Thyroid gland (tissue), 4 donors: ENCODE measurements at regions not wholly inside any gene's neighbourhood (a gene's known extent, or its start where the extent isn't known, plus 50 kb on each side); places are given as distances from the start of the nearest gene placed in this dataset.

Source experiments
- DNase-seq, 2 donors: peaks; one replicate each; pipeline ENCODE4 v3.0.0-alpha.2; 2019
- H3K27ac ChIP-seq, 3 donors: fragments of 200-600 bp; sonication (generic); 1 replicate in 2 of 3; 2 replicates in 1 of 3; pipeline ENCODE4 v1.5.1; 2016 to 2019; ENCODE audit warnings: mild to moderate bottlenecking in 1 of 3, moderate library complexity in 1 of 3
- H3K27me3 ChIP-seq: fragments of 200-600 bp; sonication (generic); one replicate; pipeline ENCODE4 v1.5.1; 2019
- H3K36me3 ChIP-seq, 2 donors: fragments of 200-600 bp; sonication (generic); one replicate each; pipeline ENCODE4 v1.5.1; 2016 to 2019
- H3K4me1 ChIP-seq, 2 donors: fragments of 200-600 bp; sonication (generic); one replicate each; pipeline ENCODE4 v1.5.1; 2017 to 2019
- H3K4me3 ChIP-seq, 3 donors: fragments of 200-600 bp; sonication (generic); replicated peaks in 1 of 3; 1 replicate in 2 of 3; 2 replicates in 1 of 3; pipeline ENCODE4 v1.5.1; 2016; ENCODE audit warnings: mild to moderate bottlenecking in 1 of 3
- H3K9me3 ChIP-seq: fragments of 200-600 bp; sonication (generic); one replicate; pipeline ENCODE4 v1.5.1; 2017
- POLR2A ChIP-seq, 2 donors: fragments of 450-650 bp; IDR thresholded peaks; one replicate each; pipeline ENCODE4 v1.6.1; 2017; ENCODE audit warnings: antibody characterized with exemption in 2 of 2, mild to moderate bottlenecking in 2 of 2, moderate library complexity in 1 of 2
- WGBS, 2 donors: methylation state at CpG; one replicate each; pipeline ENCODE4 v1.1.5; 2017; 5-methylcytosine and 5-hydroxymethylcytosine counted together
- intact Hi-C: fragments of 100-400 bp; cut with DNase I; formaldehyde crosslinking; loops from one replicate; pipeline ENCODE4 v1.15.1; 2023
- TF ChIP-seq, protein P1 (sequence below), 6 experiments: fragments of 200-600 bp in 3 of 6; fragments of 450-650 bp in 3 of 6; sonication (generic) in 3 of 6; IDR thresholded peaks; one replicate each; pipeline ENCODE4 v1.5.1; 2016 to 2019; ENCODE audit warnings: antibody characterized with exemption in 6 of 6, mild to moderate bottlenecking in 2 of 6, inconsistent platforms in 1 of 6, moderate library complexity in 1 of 6

DNA sequence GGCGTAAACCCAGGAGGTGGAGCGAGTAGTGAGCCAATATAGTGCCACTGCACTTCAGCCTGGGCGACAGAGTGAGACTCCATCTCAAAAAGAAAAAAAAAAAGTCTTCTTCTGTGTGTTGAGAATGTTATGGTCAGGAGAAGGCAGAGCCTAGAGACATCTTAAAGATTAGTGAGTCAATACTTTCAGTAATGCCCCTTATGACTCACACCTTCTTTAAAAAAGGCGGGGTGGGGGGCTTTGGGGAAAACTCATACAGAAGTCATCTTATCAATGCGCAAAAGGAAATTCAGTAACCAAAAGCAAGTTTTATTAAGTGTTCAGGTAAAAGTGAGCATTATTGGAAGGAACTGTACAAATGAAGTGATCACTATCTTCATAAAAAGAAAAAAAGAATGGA, 1369.8 kb upstream of the LRRTM3 start:
- H3K36me3 ChIP-seq: no peaks in the 10 kb centered on the region
- DNase-seq: no peak
- H3K27ac ChIP-seq: no peak overlapping the region
- H3K27me3 ChIP-seq: no peaks in the 10 kb centered on the region
- WGBS, 2 donors: 94% methylated on average over 5 of the region's 5 CpGs
- no peaks in the 10 kb centered on the region for H3K4me1 ChIP-seq
- no peaks in the 10 kb centered on the region for H3K9me3 ChIP-seq
- intact Hi-C loops: no loop called here
- TF ChIP-seq POLR2A (IDR thresholded peaks at IDR 0.05): no peak
- TF ChIP-seq, protein P1, sequence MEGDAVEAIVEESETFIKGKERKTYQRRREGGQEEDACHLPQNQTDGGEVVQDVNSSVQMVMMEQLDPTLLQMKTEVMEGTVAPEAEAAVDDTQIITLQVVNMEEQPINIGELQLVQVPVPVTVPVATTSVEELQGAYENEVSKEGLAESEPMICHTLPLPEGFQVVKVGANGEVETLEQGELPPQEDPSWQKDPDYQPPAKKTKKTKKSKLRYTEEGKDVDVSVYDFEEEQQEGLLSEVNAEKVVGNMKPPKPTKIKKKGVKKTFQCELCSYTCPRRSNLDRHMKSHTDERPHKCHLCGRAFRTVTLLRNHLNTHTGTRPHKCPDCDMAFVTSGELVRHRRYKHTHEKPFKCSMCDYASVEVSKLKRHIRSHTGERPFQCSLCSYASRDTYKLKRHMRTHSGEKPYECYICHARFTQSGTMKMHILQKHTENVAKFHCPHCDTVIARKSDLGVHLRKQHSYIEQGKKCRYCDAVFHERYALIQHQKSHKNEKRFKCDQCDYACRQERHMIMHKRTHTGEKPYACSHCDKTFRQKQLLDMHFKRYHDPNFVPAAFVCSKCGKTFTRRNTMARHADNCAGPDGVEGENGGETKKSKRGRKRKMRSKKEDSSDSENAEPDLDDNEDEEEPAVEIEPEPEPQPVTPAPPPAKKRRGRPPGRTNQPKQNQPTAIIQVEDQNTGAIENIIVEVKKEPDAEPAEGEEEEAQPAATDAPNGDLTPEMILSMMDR (IDR thresholded peaks at IDR 0.05): no peak
- H3K4me3 ChIP-seq: no peak overlapping the region

DNA sequence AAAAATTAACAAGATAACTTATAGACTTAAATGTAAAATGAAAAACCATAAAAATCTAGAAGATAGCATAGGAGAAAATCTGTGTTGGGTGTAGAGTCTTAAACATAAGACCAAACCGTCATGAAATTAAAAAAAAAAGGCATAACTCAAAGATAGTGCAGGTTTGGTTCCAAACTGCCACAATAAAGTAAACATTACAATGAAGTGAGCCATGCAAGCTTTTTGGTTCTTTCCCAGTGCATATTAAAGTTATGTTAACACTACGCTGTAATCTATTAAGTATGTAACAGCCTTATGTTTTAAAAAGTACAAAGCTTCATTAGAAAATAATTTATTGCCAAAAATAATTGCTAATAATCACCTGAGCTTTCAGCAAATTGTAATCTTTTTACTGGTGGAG, 1366.5 kb upstream of the LRRTM3 start:
- WGBS, 2 donors: 75 to 78% methylated on average over 2 of the region's 2 CpGs
- intact Hi-C loops: no loop called here
- DNase-seq: no peak
- H3K9me3 ChIP-seq: no peaks in the 10 kb centered on the region
- H3K27me3 ChIP-seq: no peaks in the 10 kb centered on the region
- H3K4me1 ChIP-seq: no peaks in the 10 kb centered on the region
- H3K27ac ChIP-seq: no peak overlapping the region
- no peaks in the 10 kb centered on the region for H3K36me3 ChIP-seq
- H3K4me3 ChIP-seq: no peak overlapping the region
- TF ChIP-seq, protein P1 (IDR thresholded peaks at IDR 0.05): no peak
- TF ChIP-seq POLR2A (IDR thresholded peaks at IDR 0.05): no peak

DNA sequence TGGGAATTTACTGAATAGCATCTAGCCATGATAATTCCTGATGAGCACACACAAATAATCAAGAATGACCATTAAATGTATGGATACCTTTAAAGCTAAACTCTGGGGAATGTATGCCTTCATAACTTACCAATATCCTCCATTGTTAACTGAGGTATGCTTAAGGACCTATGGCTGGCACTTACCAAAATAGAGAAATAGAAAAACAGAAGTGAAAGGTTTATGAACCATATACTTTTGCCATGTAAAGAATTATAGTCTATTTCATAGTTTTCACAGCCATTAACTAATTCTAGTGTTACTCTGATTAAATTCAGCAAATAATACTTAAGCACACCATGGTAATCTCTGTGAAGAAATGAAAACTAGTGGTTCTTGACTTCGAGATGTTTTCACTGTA, 1360.6 kb upstream of the LRRTM3 start:
- WGBS, 2 donors: 89 to 90% methylated on average over 1 of the region's 1 CpG
- no peaks in the 10 kb centered on the region for H3K9me3 ChIP-seq
- no peak for DNase-seq
- no peaks in the 10 kb centered on the region for H3K4me1 ChIP-seq
- H3K27ac ChIP-seq: no peak overlapping the region
- no peaks in the 10 kb centered on the region for H3K36me3 ChIP-seq
- no peak overlapping the region for H3K4me3 ChIP-seq
- no peak for TF ChIP-seq POLR2A (IDR thresholded peaks at IDR 0.05)
- TF ChIP-seq, protein P1 (IDR thresholded peaks at IDR 0.05): no peak
- intact Hi-C loops: no loop called here
- no peaks in the 10 kb centered on the region for H3K27me3 ChIP-seq

DNA sequence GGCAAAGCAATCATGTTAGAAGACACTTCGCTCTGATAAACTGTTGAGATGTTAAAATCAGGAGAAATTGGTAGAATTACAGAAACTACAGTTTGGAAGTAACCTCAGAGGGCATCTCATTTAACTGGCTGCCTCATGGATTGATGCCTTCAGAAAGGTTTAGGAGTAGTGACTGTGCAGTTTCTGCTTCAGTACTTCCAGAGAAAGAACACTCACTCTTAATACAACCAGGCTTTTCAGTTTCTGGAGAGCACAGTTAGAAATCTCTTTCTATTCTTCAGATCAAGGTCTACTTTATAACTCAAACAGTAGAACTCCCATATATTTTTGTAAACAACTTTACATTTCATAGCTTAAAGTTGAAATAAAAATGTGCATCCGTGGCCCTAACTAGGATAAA, 1358.9 kb upstream of the LRRTM3 start:
- WGBS, 2 donors: 63 to 70% methylated on average over 2 of the region's 2 CpGs

DNA sequence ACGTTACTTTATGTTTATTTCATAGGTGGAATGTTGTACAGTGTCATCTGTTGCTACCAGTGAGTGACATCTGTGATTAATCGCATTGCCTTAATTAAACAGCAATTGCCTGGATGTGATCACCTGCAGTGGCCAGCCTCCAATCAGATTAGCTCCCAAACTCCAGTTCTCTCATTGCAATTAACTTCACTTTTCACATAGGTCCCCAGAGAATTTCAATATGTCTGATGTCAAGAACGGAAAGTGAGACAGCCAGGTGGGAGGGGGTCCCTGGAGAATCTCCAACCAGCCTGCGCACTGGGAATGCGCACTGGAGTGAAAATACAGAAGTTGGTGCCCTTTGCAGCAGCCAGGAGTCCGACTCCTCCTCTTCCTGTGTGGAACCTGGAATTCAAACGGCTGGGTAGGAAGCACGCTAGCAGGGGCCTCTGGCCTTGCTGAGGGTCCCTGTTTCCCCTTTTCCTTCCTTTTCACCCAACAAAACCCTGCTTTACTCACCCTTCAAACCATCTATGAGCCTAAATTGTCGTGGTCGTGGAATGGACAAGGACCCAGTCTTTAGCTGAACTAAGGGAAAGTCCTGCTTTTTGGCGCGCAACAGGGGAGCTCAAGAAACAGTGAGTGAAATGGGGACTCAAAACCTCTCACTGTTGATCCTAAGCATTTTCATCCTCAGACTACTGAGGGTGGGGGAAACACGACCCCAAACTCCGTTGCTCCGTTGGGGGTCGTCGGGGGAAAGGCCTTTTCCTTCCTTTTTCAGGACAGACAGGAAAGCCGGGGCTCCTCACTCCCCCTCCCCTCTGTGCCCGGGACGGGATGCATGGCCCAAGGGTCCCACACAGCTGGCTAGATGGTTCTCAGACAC, 1355.5 kb upstream of the LRRTM3 start:
- no peaks in the 10 kb centered on the region for H3K36me3 ChIP-seq
- TF ChIP-seq POLR2A (IDR thresholded peaks at IDR 0.05): peak in 1 of 2 donors; percentile 27
- TF ChIP-seq, protein P1 (IDR thresholded peaks at IDR 0.05): no peak
- peak overlapping the region in 2 of 3 donors; percentile 20 to 49 for H3K4me3 ChIP-seq
- H3K27me3 ChIP-seq: no peaks in the 10 kb centered on the region
- intact Hi-C loops: no loop called here
- no peak overlapping the region for H3K27ac ChIP-seq
- DNase-seq: peak; percentile 35 to 45
- no peaks in the 10 kb centered on the region for H3K9me3 ChIP-seq
- WGBS, 2 donors: 10 to 13% methylated on average over 20 of the region's 20 CpGs
- H3K4me1 ChIP-seq: no peaks in the 10 kb centered on the region

More for the DNA sequence above, 1358.9 kb upstream of the LRRTM3 start:
- Histone ChIP-seq H3K9me3 (no peaks in the 10 kb centered on the region), H3K36me3 (no peaks in the 10 kb centered on the region), H3K27me3 (no peaks in the 10 kb centered on the region), H3K4me1 (no peaks in the 10 kb centered on the region), H3K4me3 (no peak overlapping the region), H3K27ac (no peak overlapping the region)
- no peak for DNase-seq
- intact Hi-C loops: no loop called here
- TF ChIP-seq, protein P1 (IDR thresholded peaks at IDR 0.05): no peak
- no peak for TF ChIP-seq POLR2A (IDR thresholded peaks at IDR 0.05)
